GM12873 (cell line): ENCODE measurements at regions not wholly inside any gene's neighbourhood (a gene's known extent, or its start where the extent isn't known, plus 50 kb on each side); places are given as distances from the start of the nearest gene placed in this dataset.

ENCODE experiments used
- CTCF ChIP-seq: IDR thresholded peaks from 2 replicates; pipeline ENCODE4 v1.5.1; 2012; ENCODE audit warnings: low read depth, mild to moderate bottlenecking, moderate library complexity, low read length, control low read depth; ENCODE audit not compliant: insufficient read depth; ENCODE audit errors: missing control alignments

DNA sequence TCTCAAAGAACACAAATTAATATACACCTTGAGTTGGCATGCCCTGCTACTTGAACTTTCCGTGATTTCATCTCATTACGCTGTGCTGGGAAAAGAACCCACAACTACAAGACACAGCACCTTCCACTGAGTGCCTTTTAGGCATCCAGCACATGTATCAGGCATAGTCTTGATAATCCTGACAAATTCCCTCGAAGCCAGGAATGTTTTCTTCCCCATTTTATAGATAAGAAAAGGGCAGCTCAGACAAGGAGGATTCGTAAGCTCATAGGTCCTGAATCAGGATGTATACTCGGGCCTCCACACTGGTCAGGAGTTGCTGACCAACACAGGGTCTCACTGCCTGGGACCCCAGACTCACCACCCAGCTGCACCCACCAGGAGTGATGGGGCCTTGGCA lies 368.6 kb downstream of the TNS3 start:
- no peak for TF ChIP-seq CTCF

DNA sequence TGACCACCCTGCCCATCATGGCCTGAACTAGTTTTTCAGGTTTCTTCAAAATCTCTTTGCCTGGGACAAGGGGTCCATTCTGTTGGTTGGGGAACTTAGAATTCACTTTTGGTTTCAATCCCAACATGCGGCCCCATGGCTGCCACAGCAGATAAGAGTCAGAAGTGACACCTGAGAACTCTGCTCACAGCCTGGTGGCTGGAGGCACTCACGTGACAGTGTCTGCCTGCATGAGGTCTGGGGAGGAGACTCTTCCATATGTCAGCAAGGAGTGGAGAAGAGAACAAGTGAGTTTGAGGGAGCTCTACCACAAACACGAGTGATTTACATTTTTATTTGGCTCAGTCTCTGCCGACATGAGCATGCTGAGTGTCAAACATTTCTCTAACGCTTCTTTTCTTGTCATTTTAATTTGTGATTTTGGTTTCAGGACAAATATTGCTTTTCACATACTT lies 370.4 kb downstream of the TNS3 start:
- no peak for TF ChIP-seq CTCF

GRCh38 chr7:47210281-47210854 lies 371.5 kb downstream of the TNS3 start:
- TF ChIP-seq CTCF = no peak

DNA sequence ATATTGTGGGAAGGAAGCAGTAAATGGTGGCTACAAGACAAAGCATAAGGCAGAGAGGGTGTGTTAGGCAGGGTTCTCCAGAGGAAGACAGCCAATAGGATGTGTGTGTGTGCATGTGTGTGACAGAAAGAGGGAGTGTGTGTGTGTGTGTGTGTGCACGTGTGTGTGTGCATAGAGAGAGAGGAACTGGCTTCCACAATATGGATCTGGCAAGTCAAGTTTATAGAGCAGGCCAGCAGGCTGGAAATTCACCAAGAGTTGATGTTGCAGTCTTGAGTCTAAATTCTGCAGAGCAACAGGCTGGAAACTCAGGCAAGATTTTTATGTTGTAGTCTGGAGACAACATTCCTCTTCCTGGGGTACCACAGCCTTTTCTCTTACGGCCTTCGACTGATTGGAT lies 374.0 kb downstream of the TNS3 start:
- no peak for TF ChIP-seq CTCF

GRCh38 chr7:47204709-47205108 lies 377.2 kb downstream of the TNS3 start:
- no peak for TF ChIP-seq CTCF

- no peak for TF ChIP-seq CTCF
Measured at GRCh38 chr7:47202146-47202783, 379.6 kb downstream of the TNS3 start.

DNA sequence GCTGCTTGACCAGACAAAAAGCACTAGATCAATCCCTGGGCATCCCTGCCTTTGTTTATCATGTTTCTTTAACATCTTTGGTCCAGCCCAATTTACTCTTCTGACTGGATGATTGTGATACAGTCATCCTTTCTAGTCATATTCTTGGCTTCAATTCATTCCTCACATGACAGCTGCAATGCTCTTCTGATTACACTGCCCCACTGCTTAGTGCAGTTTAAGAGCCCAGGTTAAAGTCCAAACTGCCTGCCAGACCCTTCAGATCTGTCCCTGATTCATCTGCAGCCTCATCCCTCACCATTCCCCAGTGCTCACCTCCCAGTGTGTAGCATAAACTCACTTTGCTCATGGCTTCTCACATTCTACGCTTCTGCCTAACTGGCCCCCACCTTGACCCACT lies 383.8 kb downstream of the TNS3 start:
- TF ChIP-seq CTCF = no peak
